H1 (cell line): ENCODE measurements at regions not wholly inside any gene's neighbourhood (a gene's known extent, or its start where the extent isn't known, plus 50 kb on each side); places are given as distances from the start of the nearest gene placed in this dataset.

ENCODE experiments used
- CTCF ChIA-PET: fragments of 300-600 bp; sonication (Branson Sonifier 250); formaldehyde crosslinking; loops from one replicate; lab custom pipeline; 2021; ENCODE audit not compliant: partially characterized antibody; lab: Charles Lee
- POLR2A ChIA-PET: fragments of 300-600 bp; sonication (Branson Sonifier 250); formaldehyde crosslinking; loops from one replicate; lab custom pipeline; 2021; ENCODE audit warnings: inconsistent platforms; ENCODE audit not compliant: partially characterized antibody; lab: Charles Lee
- DNase-seq, 2 experiments: peaks; one replicate each; pipeline versions ENCODE4 v3.0.0 to v3.0.0-alpha.2; 2010 to 2022; ENCODE audit warnings: low spot score in 2 of 2, low read depth in 1 of 2, mixed read lengths in 1 of 2
- FAIRE-seq: peaks from 2 replicates; lab custom pipeline; 2011; peaks lifted over from hg19 to GRCh38; lab: Jason Lieb, UNC
- H2AFZ ChIP-seq: 2 replicates; pipeline ENCODE4 v1.8.1; 2012; ENCODE audit warnings: low read length, inconsistent platforms
- H2AK5ac ChIP-seq: 2 replicates; pipeline ENCODE4 v1.6.1; 2013; ENCODE audit warnings: low read depth, low read length
- H2BK120ac ChIP-seq: replicated peaks from 2 replicates; pipeline ENCODE3; 2013; ENCODE audit warnings: low read depth, low read length, inconsistent platforms
- H2BK12ac ChIP-seq: 2 replicates; pipeline ENCODE4 v1.6.1; 2013; ENCODE audit warnings: low read depth, low read length
- H2BK15ac ChIP-seq: 2 replicates; pipeline ENCODE4 v1.6.1; 2013; ENCODE audit warnings: low read length
- H2BK20ac ChIP-seq: 2 replicates; pipeline ENCODE4 v1.6.1; 2013; ENCODE audit warnings: low read length
- H2BK5ac ChIP-seq: 2 replicates; pipeline ENCODE4 v1.6.1; 2013; ENCODE audit warnings: low read depth, low read length
- H3K14ac ChIP-seq: 2 replicates; pipeline ENCODE4 v1.6.1; 2013; ENCODE audit warnings: inconsistent platforms; ENCODE audit not compliant: insufficient read length
- H3K18ac ChIP-seq: 2 replicates; pipeline ENCODE4 v1.6.1; 2013; ENCODE audit warnings: low read length; ENCODE audit errors: extremely low read depth
- H3K23ac ChIP-seq: 2 replicates; pipeline ENCODE4 v1.6.1; 2013; ENCODE audit warnings: inconsistent platforms; ENCODE audit not compliant: insufficient read length
- H3K23me2 ChIP-seq: 2 replicates; pipeline ENCODE4 v1.6.1; 2013; ENCODE audit warnings: low read depth, low read length
- H3K27ac ChIP-seq: 2 replicates; pipeline ENCODE4 v1.6.1; 2011; ENCODE audit warnings: low read depth, low read length, inconsistent platforms
- H3K27me3 ChIP-seq, 4 experiments: replicated peaks in 1 of 4; 1 replicate in 1 of 4; 2 replicates in 3 of 4; pipeline versions ENCODE4 v1.6.1 to v1.8.1; 2011 to 2013; ENCODE audit warnings: low read length in 3 of 4, mild to moderate bottlenecking in 3 of 4, inconsistent platforms in 2 of 4, mixed read lengths in 2 of 4, moderate library complexity in 1 of 4; ENCODE audit not compliant: control insufficient read depth in 3 of 4, insufficient read depth in 3 of 4; ENCODE audit errors: extremely low read depth in 1 of 4
- H3K36me3 ChIP-seq, 4 experiments: 2 replicates each; pipeline versions ENCODE4 v1.6.1 to v1.8.1; 2011 to 2013; ENCODE audit warnings: mild to moderate bottlenecking in 4 of 4, low read length in 3 of 4, moderate library complexity in 2 of 4, control low read depth in 1 of 4, inconsistent platforms in 1 of 4; ENCODE audit not compliant: insufficient read depth in 4 of 4, control insufficient read depth in 2 of 4
- H3K4ac ChIP-seq: replicated peaks from 2 replicates; pipeline ENCODE3; 2013; ENCODE audit warnings: low read length, low read depth, mixed read lengths, inconsistent platforms; ENCODE audit not compliant: insufficient read length
- H3K4me1 ChIP-seq, 4 experiments: replicated peaks in 1 of 4; 1 replicate in 1 of 4; 2 replicates in 3 of 4; pipeline versions ENCODE4 v1.6.1 to v1.8.1; 2011 to 2013; ENCODE audit warnings: low read length in 3 of 4, inconsistent platforms in 2 of 4, mixed read lengths in 1 of 4; ENCODE audit not compliant: insufficient read depth in 4 of 4, control insufficient read depth in 3 of 4
- H3K4me2 ChIP-seq, 2 experiments: 2 replicates each; pipeline versions ENCODE4 v1.6.1 to v1.8.1; 2011 to 2013; ENCODE audit warnings: low read depth in 2 of 2, low read length in 2 of 2, control low read depth in 1 of 2, inconsistent platforms in 1 of 2, mild to moderate bottlenecking in 1 of 2; ENCODE audit not compliant: insufficient read depth in 1 of 2
- H3K4me3 ChIP-seq, 4 experiments: fragments of 200-600, 300-600 bp in 1 of 4; sonication (generic), shearing (Covaris generic), sonication (Bioruptor Twin) in 1 of 4; 2 replicates each; pipeline versions ENCODE4 v1.5.1 to v1.8.1; 2011 to 2016; ENCODE audit warnings: low read length in 4 of 4, low read depth in 3 of 4, control low read depth in 2 of 4, inconsistent platforms in 2 of 4, mild to moderate bottlenecking in 2 of 4, mixed read lengths in 1 of 4, moderate library complexity in 1 of 4; ENCODE audit not compliant: insufficient read depth in 2 of 4; ENCODE audit errors: extremely low read depth in 1 of 4
- H3K56ac ChIP-seq: replicated peaks from 2 replicates; pipeline ENCODE3; 2013; ENCODE audit warnings: low read depth, mild to moderate bottlenecking, mixed read lengths, low read length, inconsistent platforms; ENCODE audit not compliant: insufficient read length
- H3K79me1 ChIP-seq: 2 replicates; pipeline ENCODE4 v1.6.1; 2013; ENCODE audit warnings: low read depth, low read length, control low read depth
- H3K79me2 ChIP-seq, 2 experiments: 2 replicates each; pipeline versions ENCODE4 v1.6.1 to v1.8.1; 2012 to 2013; ENCODE audit warnings: low read length in 2 of 2, mild to moderate bottlenecking in 2 of 2, inconsistent platforms in 1 of 2; ENCODE audit not compliant: insufficient read depth in 2 of 2, control insufficient read depth in 1 of 2
- H3K9ac ChIP-seq, 4 experiments: replicated peaks in 1 of 4; 1 replicate in 1 of 4; 2 replicates in 3 of 4; pipeline versions ENCODE4 v1.6.1 to v1.8.1; 2011 to 2013; ENCODE audit warnings: low read depth in 3 of 4, low read length in 3 of 4, control low read depth in 2 of 4, mild to moderate bottlenecking in 2 of 4, moderate library complexity in 2 of 4, inconsistent platforms in 1 of 4; ENCODE audit errors: extremely low read depth in 1 of 4
- H3K9me3 ChIP-seq, 2 experiments: 2 replicates each; pipeline versions ENCODE4 v1.6.1 to v1.8.1; 2012 to 2013; ENCODE audit warnings: mild to moderate bottlenecking in 2 of 2, moderate library complexity in 2 of 2, control low read depth in 1 of 2, inconsistent platforms in 1 of 2, low read depth in 1 of 2, low read length in 1 of 2, mixed read lengths in 1 of 2; ENCODE audit not compliant: insufficient read depth in 2 of 2
- H4K20me1 ChIP-seq, 2 experiments: replicated peaks in 1 of 2; 2 replicates each; pipeline versions ENCODE3 to v1.8.1; 2011 to 2013; ENCODE audit warnings: inconsistent platforms in 2 of 2, low read length in 2 of 2, mild to moderate bottlenecking in 1 of 2; ENCODE audit not compliant: insufficient read depth in 2 of 2, control insufficient read depth in 1 of 2
- H4K5ac ChIP-seq: 2 replicates; pipeline ENCODE4 v1.6.1; 2013; ENCODE audit warnings: low read length, low read depth, mixed read lengths, inconsistent platforms; ENCODE audit not compliant: insufficient read length
- H4K8ac ChIP-seq: 2 replicates; pipeline ENCODE4 v1.8.0; 2013; ENCODE audit warnings: mild to moderate bottlenecking, moderate library complexity, low read length, inconsistent platforms; ENCODE audit not compliant: insufficient read depth; ENCODE audit errors: extremely low read depth
- H4K91ac ChIP-seq: replicated peaks from 2 replicates; pipeline ENCODE3; 2013; ENCODE audit warnings: low read length, mixed read lengths, inconsistent platforms; ENCODE audit not compliant: insufficient read length
- SRF ChIP-seq: IDR thresholded peaks from 2 replicates; pipeline ENCODE4 v1.6.1; 2011; ENCODE audit warnings: mild to moderate bottlenecking, low read depth, low read length, moderate library complexity
- TAF1 ChIP-seq: IDR thresholded peaks from 2 replicates; pipeline ENCODE4 v1.6.1; 2011; ENCODE audit warnings: mild to moderate bottlenecking, low read depth, low read length
- TEAD4 ChIP-seq: IDR thresholded peaks from 2 replicates; pipeline ENCODE4 v1.6.1; 2012; ENCODE audit warnings: low read depth, low read length, inconsistent platforms, mixed read lengths
- WGBS, 2 experiments: shearing (Covaris generic) in 1 of 2; methylation state at CpG; one replicate each; pipeline versions ENCODE4 v1.1.6 to v1.1.7; 2013 to 2015; ENCODE audit warnings: low lambda C conversion rate in 2 of 2, mixed read lengths in 2 of 2, inconsistent platforms in 1 of 2, low coverage in 1 of 2, missing lambda C conversion rate in 1 of 2; ENCODE audit not compliant: insufficient replicate concordance in 2 of 2, insufficient coverage in 1 of 2, insufficient read length in 1 of 2; ENCODE audit errors: extremely low coverage in 1 of 2, missing lambda C conversion rate in 1 of 2; 5-methylcytosine and 5-hydroxymethylcytosine counted together
- TF ChIP-seq, protein P1 (sequence below): IDR thresholded peaks from 2 replicates; pipeline ENCODE4 v1.6.1; 2011; ENCODE audit warnings: low read length, improper control_type of control experiment

DNA sequence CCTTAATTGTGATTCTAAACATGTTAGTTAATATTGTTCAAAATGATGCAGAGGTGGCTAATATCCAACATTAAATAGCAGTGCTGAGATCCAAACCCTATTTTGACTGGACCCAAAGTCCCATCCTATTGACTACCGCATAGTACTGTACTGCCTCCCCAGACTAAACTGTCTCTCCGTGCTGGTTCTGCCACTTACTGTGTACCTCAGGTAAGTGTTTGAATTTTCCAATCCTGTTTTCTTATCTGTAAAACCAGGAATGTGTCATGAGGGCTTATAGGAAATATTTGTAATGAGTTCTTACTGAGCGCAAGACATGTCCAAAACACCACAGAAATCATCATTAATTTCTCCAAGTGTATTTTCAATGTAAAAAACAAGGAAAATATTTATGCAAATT is 209.2 kb upstream of the CD180 start:
- Histone ChIP-seq H3K9ac (no peak overlapping the region), H3K36me3 (no peaks in the 10 kb centered on the region), H3K4me2 (no peak overlapping the region), H2AFZ (no peak overlapping the region), H3K23me2 (no peaks in the 10 kb centered on the region), H2BK15ac (no peak overlapping the region), H2BK20ac (no peak overlapping the region), H3K14ac (no peak overlapping the region), H4K91ac (no peak overlapping the region), H2BK120ac (no peak overlapping the region), H3K27ac (no peak overlapping the region), H3K18ac (no peak overlapping the region), H3K23ac (no peak overlapping the region), H4K8ac (no peak overlapping the region), H2AK5ac (no peak overlapping the region), H4K5ac (no peak overlapping the region), H3K4me3 (no peak overlapping the region), H3K4me1 (no peaks in the 10 kb centered on the region), H3K56ac (no peak overlapping the region), H3K79me1 (no peaks in the 10 kb centered on the region), H2BK5ac (no peak overlapping the region), H3K79me2 (no peaks in the 10 kb centered on the region), H3K9me3 (no peaks in the 10 kb centered on the region), H2BK12ac (no peak overlapping the region), H4K20me1 (no peaks in the 10 kb centered on the region), H3K27me3 (no peaks in the 10 kb centered on the region), H3K4ac (no peak overlapping the region)
- ChIA-PET CTCF (interaction anchor here (1.0 kb wide), 1 partner anchor 38 kb away, joined by 4 read pairs; no protein-coding TSS in a partner anchor), POLR2A (no interaction called here)
- WGBS, 2 experiments: 86% methylated on average over 3 of the region's 3 CpGs; no CpG with 5 or more reads in 1 of the 2 experiments
- TF ChIP-seq, protein P1, sequence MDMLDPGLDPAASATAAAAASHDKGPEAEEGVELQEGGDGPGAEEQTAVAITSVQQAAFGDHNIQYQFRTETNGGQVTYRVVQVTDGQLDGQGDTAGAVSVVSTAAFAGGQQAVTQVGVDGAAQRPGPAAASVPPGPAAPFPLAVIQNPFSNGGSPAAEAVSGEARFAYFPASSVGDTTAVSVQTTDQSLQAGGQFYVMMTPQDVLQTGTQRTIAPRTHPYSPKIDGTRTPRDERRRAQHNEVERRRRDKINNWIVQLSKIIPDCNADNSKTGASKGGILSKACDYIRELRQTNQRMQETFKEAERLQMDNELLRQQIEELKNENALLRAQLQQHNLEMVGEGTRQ: no peak
- TF ChIP-seq SRF (no peak), TEAD4 (no peak), TAF1 (no peak)
- DNase-seq (no peak), FAIRE-seq (no peak)
